ENCODE measurements at regions not wholly inside any gene's neighbourhood (a gene's known extent, or its start where the extent isn't known, plus 50 kb on each side); places are given as distances from the start of the nearest gene placed in this dataset.

DNA sequence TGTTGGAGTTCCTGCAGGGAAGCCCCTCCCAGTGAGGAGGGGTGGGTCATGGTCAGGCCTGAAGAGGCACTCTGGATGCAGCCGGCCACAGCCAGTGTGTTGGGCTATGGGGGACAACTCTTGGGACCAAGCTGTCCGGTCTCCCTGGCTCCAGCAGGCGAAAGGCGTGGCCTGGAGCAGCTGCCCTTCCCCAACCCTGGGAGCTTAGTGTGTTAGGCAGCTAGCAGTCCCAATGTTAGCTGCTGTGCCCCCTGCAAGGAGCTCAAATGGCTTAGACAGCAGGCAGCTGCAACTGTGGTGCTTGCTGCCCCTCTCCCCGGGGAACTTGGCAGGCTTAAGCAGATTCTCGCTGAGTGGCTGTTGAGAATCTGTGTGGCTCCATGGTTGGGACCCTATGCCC is 67.5 kb upstream of the ACTBL2 start:
- Histone ChIP-seq H3K27me3 (ENCODE audit: control insufficient read depth, insufficient read depth, low read length) (no peaks in the 10 kb centered on the region), H3K9me3 (ENCODE audit: control insufficient read depth, insufficient read depth, low read depth, low read length) (no peaks in the 10 kb centered on the region), H3K27ac (ENCODE audit: low read depth, low read length) (no peak overlapping the region), H3K9ac (ENCODE audit: low read length) (no peak overlapping the region), H3K4me3 (ENCODE audit: low read depth, low read length) (no peak overlapping the region), H3K4me1 (ENCODE audit: control insufficient read depth, insufficient read depth, low read length) (peaks cover 8% of the 10 kb centered on the region; the same call in 1 of the 2 replicates), H3K36me3 (ENCODE audit: control insufficient read depth, insufficient read depth, low read length) (no peaks in the 10 kb centered on the region)

DNA sequence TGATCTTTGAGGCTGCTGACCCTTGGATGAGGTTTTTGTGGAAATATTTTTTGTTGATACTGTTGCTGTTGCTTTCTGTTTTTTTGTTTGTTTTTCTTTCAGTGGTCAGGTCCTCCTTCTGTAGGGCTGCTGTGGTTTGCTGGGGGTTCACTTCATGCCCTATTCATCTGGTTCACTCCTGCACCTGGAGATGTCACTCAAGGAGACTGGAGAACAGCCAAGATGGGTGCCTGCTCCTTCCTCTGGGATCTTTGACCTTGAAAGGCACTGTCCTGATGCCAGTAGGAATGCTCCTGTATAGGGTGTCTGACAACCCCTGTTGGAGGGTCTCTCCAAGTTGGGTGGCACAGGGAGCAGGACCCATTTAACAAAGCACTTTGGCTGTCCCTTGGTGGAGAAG is 67.0 kb upstream of the ACTBL2 start:
- H3K9ac ChIP-seq (ENCODE audit: low read length): no peak overlapping the region
- H3K27ac ChIP-seq (ENCODE audit: low read depth, low read length): no peak overlapping the region
- no peak overlapping the region for H3K4me3 ChIP-seq (ENCODE audit: low read depth, low read length)
- no peaks in the 10 kb centered on the region for H3K36me3 ChIP-seq (ENCODE audit: control insufficient read depth, insufficient read depth, low read length)
- no peaks in the 10 kb centered on the region for H3K27me3 ChIP-seq (ENCODE audit: control insufficient read depth, insufficient read depth, low read length)
- peaks cover 8% of the 10 kb centered on the region; the same call in 1 of the 2 replicates for H3K4me1 ChIP-seq (ENCODE audit: control insufficient read depth, insufficient read depth, low read length)
- H3K9me3 ChIP-seq (ENCODE audit: control insufficient read depth, insufficient read depth, low read depth, low read length): no peaks in the 10 kb centered on the region

DNA sequence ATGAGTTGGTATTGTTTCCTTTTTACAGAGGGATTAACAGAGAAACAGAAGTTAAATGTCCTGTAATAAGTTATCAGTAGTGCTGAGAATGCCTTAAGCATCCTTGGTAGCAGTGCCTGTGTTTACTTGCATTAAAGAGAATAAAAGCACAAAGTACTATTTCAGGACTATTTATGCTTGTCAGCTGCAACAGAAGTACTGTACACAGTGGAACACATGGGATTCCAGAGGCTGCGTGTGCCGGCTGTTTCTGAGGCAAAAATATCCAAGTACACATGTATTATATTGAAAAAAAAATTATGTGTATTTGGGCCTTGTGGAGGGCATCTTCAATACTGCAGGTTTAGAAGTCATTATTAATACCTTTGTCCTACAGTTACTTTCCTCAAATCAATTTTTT is 58.2 kb upstream of the ACTBL2 start:
- Histone ChIP-seq H3K4me1 (ENCODE audit: control insufficient read depth, insufficient read depth, low read length) (no peaks in the 10 kb centered on the region), H3K27me3 (ENCODE audit: control insufficient read depth, insufficient read depth, low read length) (no peaks in the 10 kb centered on the region), H3K36me3 (ENCODE audit: control insufficient read depth, insufficient read depth, low read length) (no peaks in the 10 kb centered on the region), H3K27ac (ENCODE audit: low read depth, low read length) (no peak overlapping the region), H3K9me3 (ENCODE audit: control insufficient read depth, insufficient read depth, low read depth, low read length) (no peaks in the 10 kb centered on the region), H3K4me3 (ENCODE audit: low read depth, low read length) (no peak overlapping the region), H3K9ac (ENCODE audit: low read length) (no peak overlapping the region)

DNA sequence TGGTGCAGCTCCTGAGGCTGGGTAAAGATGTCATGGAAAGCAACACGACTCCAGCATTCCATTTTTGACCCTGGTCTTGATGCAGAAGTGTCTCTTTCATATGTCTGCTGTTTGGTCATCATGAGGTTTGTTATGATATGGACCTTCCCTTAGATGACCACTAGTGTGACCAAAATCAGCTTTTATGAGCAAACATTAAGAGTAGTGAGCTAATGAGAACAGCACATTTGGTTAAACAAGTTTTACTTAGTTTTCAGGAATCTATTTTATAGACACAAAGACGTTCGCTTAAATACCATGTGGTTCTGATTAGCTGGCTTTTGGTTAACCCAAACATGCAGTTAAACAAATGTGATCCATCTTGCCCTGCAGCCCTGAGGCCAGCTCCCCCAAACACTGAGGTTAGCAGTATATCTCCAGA is 56.7 kb upstream of the ACTBL2 start:
- H3K27ac ChIP-seq (ENCODE audit: low read depth, low read length): no peak overlapping the region
- H3K27me3 ChIP-seq (ENCODE audit: control insufficient read depth, insufficient read depth, low read length): no peaks in the 10 kb centered on the region
- no peak overlapping the region for H3K4me3 ChIP-seq (ENCODE audit: low read depth, low read length)
- no peak overlapping the region for H3K9ac ChIP-seq (ENCODE audit: low read length)
- no peaks in the 10 kb centered on the region for H3K36me3 ChIP-seq (ENCODE audit: control insufficient read depth, insufficient read depth, low read length)
- H3K9me3 ChIP-seq (ENCODE audit: control insufficient read depth, insufficient read depth, low read depth, low read length): no peaks in the 10 kb centered on the region
- no peaks in the 10 kb centered on the region for H3K4me1 ChIP-seq (ENCODE audit: control insufficient read depth, insufficient read depth, low read length)

DNA sequence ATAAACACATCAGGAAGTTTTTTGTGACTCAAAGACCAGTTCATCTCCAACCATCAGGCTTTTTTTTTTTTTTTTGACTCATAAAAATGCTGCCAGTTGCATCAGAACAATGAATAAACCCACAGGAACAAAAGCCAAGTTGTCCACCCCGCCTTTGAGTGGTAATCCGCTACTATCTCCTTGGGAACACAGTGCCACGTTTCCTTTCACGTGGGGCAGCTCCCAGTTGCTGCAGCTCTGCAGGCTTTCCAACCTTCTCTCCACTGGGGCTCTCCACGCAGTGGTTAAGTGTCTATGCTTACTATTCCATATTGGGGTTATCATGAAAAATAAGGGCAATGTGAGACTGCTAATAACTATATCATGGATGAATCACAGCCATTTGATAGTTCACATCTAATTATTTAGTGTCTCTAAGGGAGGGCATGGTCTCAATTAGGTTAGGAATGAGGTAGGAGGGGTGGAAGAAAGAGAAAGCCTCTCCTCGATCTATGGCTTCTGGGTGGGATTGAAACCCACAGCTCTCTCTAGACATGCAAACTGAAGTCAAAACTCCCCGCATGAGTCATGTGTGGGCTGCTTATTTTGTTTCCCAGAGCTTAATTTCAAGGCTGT is 55.8 kb upstream of the ACTBL2 start:
- Histone ChIP-seq H3K4me1 (ENCODE audit: control insufficient read depth, insufficient read depth, low read length) (no peaks in the 10 kb centered on the region), H3K27me3 (ENCODE audit: control insufficient read depth, insufficient read depth, low read length) (no peaks in the 10 kb centered on the region), H3K36me3 (ENCODE audit: control insufficient read depth, insufficient read depth, low read length) (no peaks in the 10 kb centered on the region), H3K9me3 (ENCODE audit: control insufficient read depth, insufficient read depth, low read depth, low read length) (no peaks in the 10 kb centered on the region), H3K4me3 (ENCODE audit: low read depth, low read length) (no peak overlapping the region), H3K27ac (ENCODE audit: low read depth, low read length) (no peak overlapping the region), H3K9ac (ENCODE audit: low read length) (no peak overlapping the region)

DNA sequence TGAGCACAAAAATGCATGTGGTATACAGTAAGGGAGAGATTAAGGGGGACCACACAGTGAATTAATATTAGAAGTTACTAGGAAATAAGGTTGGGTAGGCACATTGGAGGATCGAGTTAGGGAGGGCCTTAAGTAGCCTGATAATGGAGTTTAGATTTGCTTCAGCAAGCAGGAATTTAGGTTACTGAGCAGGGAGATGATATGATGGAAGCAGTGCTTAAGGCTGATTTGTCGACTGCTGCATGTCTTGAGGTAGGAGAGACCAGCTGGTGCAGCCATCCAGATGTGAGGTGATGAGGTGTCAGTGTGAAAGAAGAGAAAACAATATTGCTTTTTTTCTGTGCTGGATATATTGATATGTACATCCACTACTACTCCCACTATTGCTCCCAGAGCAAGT is 55.2 kb upstream of the ACTBL2 start:
- Histone ChIP-seq H3K36me3 (ENCODE audit: control insufficient read depth, insufficient read depth, low read length) (no peaks in the 10 kb centered on the region), H3K9ac (ENCODE audit: low read length) (no peak overlapping the region), H3K4me1 (ENCODE audit: control insufficient read depth, insufficient read depth, low read length) (no peaks in the 10 kb centered on the region), H3K4me3 (ENCODE audit: low read depth, low read length) (no peak overlapping the region), H3K9me3 (ENCODE audit: control insufficient read depth, insufficient read depth, low read depth, low read length) (no peaks in the 10 kb centered on the region), H3K27ac (ENCODE audit: low read depth, low read length) (no peak overlapping the region), H3K27me3 (ENCODE audit: control insufficient read depth, insufficient read depth, low read length) (no peaks in the 10 kb centered on the region)

DNA sequence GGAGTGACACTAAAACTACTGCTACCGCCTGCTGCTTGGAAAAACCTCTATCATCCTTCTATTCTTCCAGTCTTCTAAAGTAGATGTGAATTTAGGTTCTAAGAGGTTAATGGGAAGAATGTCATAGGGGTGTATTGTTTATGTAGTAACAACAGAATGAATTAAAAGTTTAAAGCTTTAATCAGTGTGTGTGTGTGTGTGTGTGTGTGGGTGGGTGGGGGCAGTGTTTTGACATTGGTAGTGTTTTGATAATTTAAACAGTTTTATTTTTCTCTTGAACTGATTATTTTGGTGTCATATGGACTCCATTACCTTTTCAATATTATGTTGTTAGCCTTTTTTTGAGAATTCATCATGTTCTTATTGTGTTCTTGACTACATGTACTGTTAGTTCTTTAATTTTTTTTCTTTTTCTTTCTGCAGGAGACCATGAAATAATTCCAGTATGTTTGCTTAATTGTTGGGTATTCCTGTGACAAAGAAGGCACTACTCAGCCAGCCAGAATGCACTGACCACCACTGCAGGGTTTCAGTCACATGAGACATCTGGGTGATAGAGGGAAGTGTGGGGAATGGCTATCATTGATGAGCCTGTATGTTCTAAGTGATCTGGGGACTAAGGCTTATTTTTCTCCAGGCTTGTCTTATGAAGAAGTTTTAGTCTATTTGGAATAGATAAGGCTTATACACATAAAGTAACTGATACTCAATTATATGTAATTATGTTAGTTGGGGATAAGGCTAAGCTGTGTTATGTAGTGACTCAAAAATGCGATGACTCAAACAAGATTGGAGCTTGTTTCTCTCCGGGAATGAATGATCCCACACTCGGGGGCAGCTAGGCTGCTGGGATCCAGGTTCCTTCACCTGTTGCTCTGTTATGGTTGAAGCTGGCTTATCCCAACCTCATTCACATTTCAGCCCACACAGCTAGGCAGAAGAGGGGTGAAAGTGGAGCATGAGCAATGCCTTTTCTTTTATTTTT is 50.2 kb upstream of the ACTBL2 start:
- H3K27ac ChIP-seq (ENCODE audit: low read depth, low read length): no peak overlapping the region
- no peak overlapping the region for H3K9ac ChIP-seq (ENCODE audit: low read length)
- H3K4me1 ChIP-seq (ENCODE audit: control insufficient read depth, insufficient read depth, low read length): no peaks in the 10 kb centered on the region
- H3K27me3 ChIP-seq (ENCODE audit: control insufficient read depth, insufficient read depth, low read length): no peaks in the 10 kb centered on the region
- no peak overlapping the region for H3K4me3 ChIP-seq (ENCODE audit: low read depth, low read length)
- H3K36me3 ChIP-seq (ENCODE audit: control insufficient read depth, insufficient read depth, low read length): no peaks in the 10 kb centered on the region
- H3K9me3 ChIP-seq (ENCODE audit: control insufficient read depth, insufficient read depth, low read depth, low read length): no peaks in the 10 kb centered on the region
